HepG2 (cell line): ENCODE measurements at regions not wholly inside any gene's neighbourhood (a gene's known extent, or its start where the extent isn't known, plus 50 kb on each side); places are given as distances from the start of the nearest gene placed in this dataset.
A peak's percentile ranks its signal among the peaks of the same experiment; 100 is the strongest.

Experiments used
- EHMT2 ChIP-seq: fragments of 200-600 bp; sonication (generic); IDR thresholded peaks from 2 replicates; pipeline ENCODE4 v1.7.0; 2017; ENCODE audit warnings: antibody characterized with exemption, low read depth, low read length, borderline replicate concordance
- FOSL1 ChIP-seq: sonication (generic); formaldehyde crosslinking; IDR thresholded peaks from 2 replicates; pipeline ENCODE4 v1.9.0; 2021; ENCODE audit warnings: missing genetic modification reagents, borderline replicate concordance
- FOSL2 ChIP-seq: sonication (generic); formaldehyde crosslinking; IDR thresholded peaks from 2 replicates; pipeline ENCODE4 v1.4.0; 2020; ENCODE audit warnings: missing genetic modification reagents
- HCFC1 ChIP-seq: fragments of 150-350 bp; IDR thresholded peaks from 2 replicates; pipeline ENCODE4 v1.6.1; 2014; ENCODE audit warnings: low read depth, low read length
- HMGA1 ChIP-seq: sonication (generic); formaldehyde crosslinking; conservative IDR thresholded peaks from 2 replicates; pipeline ENCODE4 v1.4.0; 2020; ENCODE audit warnings: missing genetic modification reagents
- HNF4G ChIP-seq, 2 experiments: sonication (generic) in 1 of 2; formaldehyde crosslinking in 1 of 2; IDR thresholded peaks; 2 replicates each; pipeline versions ENCODE4 v1.4.0 to v1.6.1; 2011 to 2020; ENCODE audit warnings: borderline replicate concordance in 2 of 2, low read depth in 2 of 2, mild to moderate bottlenecking in 2 of 2, low read length in 1 of 2, missing genetic modification reagents in 1 of 2, moderate library complexity in 1 of 2
- MAF1 ChIP-seq: sonication (generic); formaldehyde crosslinking; IDR thresholded peaks from 2 replicates; pipeline ENCODE4 v1.5.0; 2020; ENCODE audit warnings: missing genetic modification reagents, borderline replicate concordance
- MAZ ChIP-seq, 2 experiments: sonication (generic) in 1 of 2; formaldehyde crosslinking in 1 of 2; IDR thresholded peaks; 2 replicates each; pipeline versions ENCODE4 v1.5.0 to v1.6.1; 2012 to 2020; ENCODE audit warnings: low read depth in 2 of 2, mild to moderate bottlenecking in 2 of 2, borderline replicate concordance in 1 of 2, improper control_type of control experiment in 1 of 2, low read length in 1 of 2, missing genetic modification reagents in 1 of 2, moderate library complexity in 1 of 2
- NR3C1 ChIP-seq: sonication (generic); formaldehyde crosslinking; IDR thresholded peaks from 2 replicates; pipeline ENCODE4 v1.4.0; 2020; ENCODE audit warnings: missing genetic modification reagents
- RNF2 ChIP-seq: fragments of 450-650 bp; conservative IDR thresholded peaks from 2 replicates; pipeline ENCODE4 v1.6.1; 2016; ENCODE audit warnings: low read depth
- TEAD3 ChIP-seq: optimal IDR thresholded peaks from 2 replicates; pipeline ENCODE3; 2016; ENCODE audit warnings: borderline replicate concordance
- ZNF224 ChIP-seq: sonication (generic); formaldehyde crosslinking; IDR thresholded peaks from 2 replicates; pipeline ENCODE4 v1.5.0; 2020; ENCODE audit warnings: mild to moderate bottlenecking, missing genetic modification reagents
- ZNF256 ChIP-seq: sonication (generic); formaldehyde crosslinking; conservative IDR thresholded peaks from 2 replicates; pipeline ENCODE4 v1.4.0; 2020; ENCODE audit warnings: missing genetic modification reagents
- ZSCAN20 ChIP-seq: sonication (generic); formaldehyde crosslinking; IDR thresholded peaks from 2 replicates; pipeline ENCODE4 v1.4.0; 2020; ENCODE audit warnings: missing genetic modification reagents, mild to moderate bottlenecking, borderline replicate concordance
- TF ChIP-seq, protein P1 (sequence below), 2 experiments: sonication (generic) in 1 of 2; formaldehyde crosslinking in 1 of 2; IDR thresholded peaks; 2 replicates each; pipeline versions ENCODE4 v1.4.0 to v1.6.1; 2016 to 2020; ENCODE audit warnings: borderline replicate concordance in 1 of 2, low read depth in 1 of 2, mild to moderate bottlenecking in 1 of 2, missing genetic modification reagents in 1 of 2
- TF ChIP-seq, protein P2 (sequence below): sonication (generic); formaldehyde crosslinking; IDR thresholded peaks from 2 replicates; pipeline ENCODE4 v1.9.0; 2022; ENCODE audit warnings: low read depth, missing genetic modification reagents
- TF ChIP-seq, protein P3 (sequence below): sonication (generic); formaldehyde crosslinking; IDR thresholded peaks from 2 replicates; pipeline ENCODE4 v1.5.1; 2020; ENCODE audit warnings: mild to moderate bottlenecking, moderate library complexity, missing genetic modification reagents
- TF ChIP-seq, protein P4 (sequence below): IDR thresholded peaks from 2 replicates; pipeline ENCODE4 v1.4.0; 2020; ENCODE audit warnings: mild to moderate bottlenecking, missing genetic modification reagents

DNA sequence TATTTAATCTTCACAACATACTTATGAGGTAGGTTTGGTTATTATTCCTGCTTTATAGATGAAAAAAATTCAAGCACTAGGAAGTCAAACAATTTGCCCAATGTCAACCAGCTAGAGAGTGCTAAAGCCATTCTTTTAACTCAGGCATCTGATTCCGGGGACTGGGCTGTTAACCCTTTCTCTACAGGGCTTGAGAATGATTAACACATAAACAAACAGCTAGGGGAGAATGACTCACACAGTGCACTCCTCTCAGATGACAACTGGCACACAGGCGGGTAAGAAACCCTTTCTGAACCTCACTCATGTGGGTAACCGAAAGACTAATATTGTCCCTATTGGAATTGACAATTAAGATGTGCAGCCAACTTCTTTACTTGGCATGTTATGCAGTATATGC, 86.3 kb upstream of the FSHR start (continued):
- TF ChIP-seq, protein P1, sequence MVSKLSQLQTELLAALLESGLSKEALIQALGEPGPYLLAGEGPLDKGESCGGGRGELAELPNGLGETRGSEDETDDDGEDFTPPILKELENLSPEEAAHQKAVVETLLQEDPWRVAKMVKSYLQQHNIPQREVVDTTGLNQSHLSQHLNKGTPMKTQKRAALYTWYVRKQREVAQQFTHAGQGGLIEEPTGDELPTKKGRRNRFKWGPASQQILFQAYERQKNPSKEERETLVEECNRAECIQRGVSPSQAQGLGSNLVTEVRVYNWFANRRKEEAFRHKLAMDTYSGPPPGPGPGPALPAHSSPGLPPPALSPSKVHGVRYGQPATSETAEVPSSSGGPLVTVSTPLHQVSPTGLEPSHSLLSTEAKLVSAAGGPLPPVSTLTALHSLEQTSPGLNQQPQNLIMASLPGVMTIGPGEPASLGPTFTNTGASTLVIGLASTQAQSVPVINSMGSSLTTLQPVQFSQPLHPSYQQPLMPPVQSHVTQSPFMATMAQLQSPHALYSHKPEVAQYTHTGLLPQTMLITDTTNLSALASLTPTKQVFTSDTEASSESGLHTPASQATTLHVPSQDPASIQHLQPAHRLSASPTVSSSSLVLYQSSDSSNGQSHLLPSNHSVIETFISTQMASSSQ (IDR thresholded peaks at IDR 0.05; ENCODE audit: low read depth), result peak; percentile 90
- TF ChIP-seq, protein P1 (CRISPR knock-in tag; IDR thresholded peaks at IDR 0.05; ENCODE audit: borderline replicate concordance), result no peak
- TF ChIP-seq MAZ (IDR thresholded peaks at IDR 0.05; ENCODE audit: borderline replicate concordance, low read depth, low read length) (no peak), MAZ (CRISPR knock-in tag; IDR thresholded peaks at IDR 0.05; ENCODE audit: low read depth) (no peak), ZSCAN20 (CRISPR knock-in tag) (no peak), HMGA1 (CRISPR knock-in tag) (no peak), ZNF256 (CRISPR knock-in tag) (no peak), MAF1 (no peak), HCFC1 (no peak), ZNF224 (no peak), RNF2 (no peak), EHMT2 (no peak), TEAD3 (CRISPR knock-in tag) (no peak), FOSL1 (CRISPR knock-in tag) (peak; percentile 16; the same call in 1 of the 2 replicates), HNF4G (IDR thresholded peaks at IDR 0.05; ENCODE audit: borderline replicate concordance, low read depth, low read length) (no peak), HNF4G (CRISPR knock-in tag; IDR thresholded peaks at IDR 0.05; ENCODE audit: borderline replicate concordance, low read depth) (no peak), NR3C1 (CRISPR knock-in tag) (no peak), FOSL2 (CRISPR knock-in tag) (peak; percentile 94)
- TF ChIP-seq, protein P2, sequence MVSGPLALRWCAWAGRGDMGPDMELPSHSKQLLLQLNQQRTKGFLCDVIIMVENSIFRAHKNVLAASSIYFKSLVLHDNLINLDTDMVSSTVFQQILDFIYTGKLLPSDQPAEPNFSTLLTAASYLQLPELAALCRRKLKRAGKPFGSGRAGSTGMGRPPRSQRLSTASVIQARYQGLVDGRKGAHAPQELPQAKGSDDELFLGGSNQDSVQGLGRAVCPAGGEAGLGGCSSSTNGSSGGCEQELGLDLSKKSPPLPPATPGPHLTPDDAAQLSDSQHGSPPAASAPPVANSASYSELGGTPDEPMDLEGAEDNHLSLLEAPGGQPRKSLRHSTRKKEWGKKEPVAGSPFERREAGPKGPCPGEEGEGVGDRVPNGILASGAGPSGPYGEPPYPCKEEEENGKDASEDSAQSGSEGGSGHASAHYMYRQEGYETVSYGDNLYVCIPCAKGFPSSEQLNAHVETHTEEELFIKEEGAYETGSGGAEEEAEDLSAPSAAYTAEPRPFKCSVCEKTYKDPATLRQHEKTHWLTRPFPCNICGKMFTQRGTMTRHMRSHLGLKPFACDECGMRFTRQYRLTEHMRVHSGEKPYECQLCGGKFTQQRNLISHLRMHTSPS (CRISPR knock-in tag), result no peak
- TF ChIP-seq, protein P3, sequence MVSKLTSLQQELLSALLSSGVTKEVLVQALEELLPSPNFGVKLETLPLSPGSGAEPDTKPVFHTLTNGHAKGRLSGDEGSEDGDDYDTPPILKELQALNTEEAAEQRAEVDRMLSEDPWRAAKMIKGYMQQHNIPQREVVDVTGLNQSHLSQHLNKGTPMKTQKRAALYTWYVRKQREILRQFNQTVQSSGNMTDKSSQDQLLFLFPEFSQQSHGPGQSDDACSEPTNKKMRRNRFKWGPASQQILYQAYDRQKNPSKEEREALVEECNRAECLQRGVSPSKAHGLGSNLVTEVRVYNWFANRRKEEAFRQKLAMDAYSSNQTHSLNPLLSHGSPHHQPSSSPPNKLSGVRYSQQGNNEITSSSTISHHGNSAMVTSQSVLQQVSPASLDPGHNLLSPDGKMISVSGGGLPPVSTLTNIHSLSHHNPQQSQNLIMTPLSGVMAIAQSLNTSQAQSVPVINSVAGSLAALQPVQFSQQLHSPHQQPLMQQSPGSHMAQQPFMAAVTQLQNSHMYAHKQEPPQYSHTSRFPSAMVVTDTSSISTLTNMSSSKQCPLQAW, result peak; percentile 77
- TF ChIP-seq, protein P4, sequence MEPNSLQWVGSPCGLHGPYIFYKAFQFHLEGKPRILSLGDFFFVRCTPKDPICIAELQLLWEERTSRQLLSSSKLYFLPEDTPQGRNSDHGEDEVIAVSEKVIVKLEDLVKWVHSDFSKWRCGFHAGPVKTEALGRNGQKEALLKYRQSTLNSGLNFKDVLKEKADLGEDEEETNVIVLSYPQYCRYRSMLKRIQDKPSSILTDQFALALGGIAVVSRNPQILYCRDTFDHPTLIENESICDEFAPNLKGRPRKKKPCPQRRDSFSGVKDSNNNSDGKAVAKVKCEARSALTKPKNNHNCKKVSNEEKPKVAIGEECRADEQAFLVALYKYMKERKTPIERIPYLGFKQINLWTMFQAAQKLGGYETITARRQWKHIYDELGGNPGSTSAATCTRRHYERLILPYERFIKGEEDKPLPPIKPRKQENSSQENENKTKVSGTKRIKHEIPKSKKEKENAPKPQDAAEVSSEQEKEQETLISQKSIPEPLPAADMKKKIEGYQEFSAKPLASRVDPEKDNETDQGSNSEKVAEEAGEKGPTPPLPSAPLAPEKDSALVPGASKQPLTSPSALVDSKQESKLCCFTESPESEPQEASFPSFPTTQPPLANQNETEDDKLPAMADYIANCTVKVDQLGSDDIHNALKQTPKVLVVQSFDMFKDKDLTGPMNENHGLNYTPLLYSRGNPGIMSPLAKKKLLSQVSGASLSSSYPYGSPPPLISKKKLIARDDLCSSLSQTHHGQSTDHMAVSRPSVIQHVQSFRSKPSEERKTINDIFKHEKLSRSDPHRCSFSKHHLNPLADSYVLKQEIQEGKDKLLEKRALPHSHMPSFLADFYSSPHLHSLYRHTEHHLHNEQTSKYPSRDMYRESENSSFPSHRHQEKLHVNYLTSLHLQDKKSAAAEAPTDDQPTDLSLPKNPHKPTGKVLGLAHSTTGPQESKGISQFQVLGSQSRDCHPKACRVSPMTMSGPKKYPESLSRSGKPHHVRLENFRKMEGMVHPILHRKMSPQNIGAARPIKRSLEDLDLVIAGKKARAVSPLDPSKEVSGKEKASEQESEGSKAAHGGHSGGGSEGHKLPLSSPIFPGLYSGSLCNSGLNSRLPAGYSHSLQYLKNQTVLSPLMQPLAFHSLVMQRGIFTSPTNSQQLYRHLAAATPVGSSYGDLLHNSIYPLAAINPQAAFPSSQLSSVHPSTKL (CRISPR knock-in tag), result peak; percentile 14; the same call in 1 of the 2 replicates
